Frontal cortex (tissue), 3 donors: ENCODE measurements at regions not wholly inside any gene's neighbourhood (a gene's known extent, or its start where the extent isn't known, plus 50 kb on each side); places are given as distances from the start of the nearest gene placed in this dataset.
A peak's percentile ranks its signal among the peaks of the same experiment; 100 is the strongest.
"Not testable (repeated sequence)": the region's sequence is repeated elsewhere in the genome, so short reads cannot be mapped to it uniquely, and the experiment has no call there.

Experiments used
- DNase-seq, 2 donors: peaks; one replicate each; pipeline ENCODE4 v3.0.0; 2012; ENCODE audit warnings: low spot score in 2 of 2
- FAIRE-seq: peaks from 2 replicates; lab custom pipeline; 2012; peaks lifted over from hg19 to GRCh38; lab: Jason Lieb, UNC
- donor health status: control.
- donor health status: control.
- donor health status: control.

DNA sequence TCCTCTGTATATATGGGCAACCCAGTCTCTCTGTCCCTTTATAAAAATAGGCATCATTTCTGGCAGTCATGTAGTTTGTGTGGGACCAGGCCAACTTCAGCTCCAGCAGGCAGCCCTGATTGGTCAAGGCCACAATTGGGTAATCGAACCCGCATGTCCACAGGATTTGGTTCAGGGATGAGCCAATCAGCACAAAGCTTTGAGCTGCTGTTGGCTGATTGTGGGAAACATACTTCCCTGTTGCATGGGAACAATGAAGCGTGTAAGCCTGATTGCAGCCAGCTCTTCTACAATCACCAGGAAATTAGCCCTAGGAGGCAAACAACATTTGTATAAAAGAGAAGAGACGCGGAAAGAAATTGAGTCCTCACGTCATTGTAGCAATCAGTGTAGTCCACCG lies 328.6 kb downstream of the PCNX1 start:
- DNase-seq, result peak; percentile 34 to 43

DNA sequence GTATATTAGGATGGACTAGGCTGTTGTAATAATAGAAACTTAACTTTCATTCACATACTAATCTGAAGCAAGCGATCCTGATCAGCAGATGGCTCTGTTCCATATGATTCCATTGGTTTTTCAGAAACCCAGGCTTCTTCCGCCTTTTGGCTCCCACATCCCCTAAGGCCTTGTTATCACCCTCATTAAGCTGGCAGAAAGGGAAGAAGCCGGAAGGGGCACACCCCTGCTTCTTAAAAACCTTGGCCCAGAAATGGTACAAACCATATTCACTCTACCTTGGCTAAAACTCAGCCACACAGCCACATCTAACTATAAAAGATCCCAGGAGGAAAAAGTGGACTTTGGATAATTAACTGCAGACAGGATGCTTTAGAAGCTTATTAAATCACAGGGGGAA lies 329.2 kb downstream of the PCNX1 start:
- no peak for DNase-seq
- FAIRE-seq, result no peak

More for the DNA sequence above, 328.6 kb downstream of the PCNX1 start:
- FAIRE-seq, result no peak

DNA sequence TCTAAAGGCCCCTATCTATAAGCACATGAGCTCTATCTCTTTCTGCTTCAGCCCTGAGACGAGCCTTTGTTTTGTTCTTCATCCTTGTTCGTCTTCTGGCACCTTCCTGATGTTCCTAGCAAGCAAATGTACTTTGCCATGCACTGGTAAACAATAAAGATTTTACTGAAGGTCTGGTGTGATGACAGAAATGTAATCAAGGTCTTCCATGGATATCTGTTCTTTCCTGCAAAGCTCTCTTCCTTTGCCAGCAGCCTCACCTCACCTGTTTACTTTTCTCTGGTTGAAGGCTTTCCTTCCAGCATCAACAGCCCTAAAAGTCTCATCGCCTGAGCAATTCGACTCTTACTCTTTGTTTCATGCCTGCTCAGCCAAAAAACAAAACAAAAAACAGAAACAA lies 330.3 kb downstream of the PCNX1 start:
- FAIRE-seq (no peak), DNase-seq (no peak)

- DNase-seq, result no peak
- FAIRE-seq, result no peak
These were observed 331.6 kb downstream of the PCNX1 start for GRCh38 chr14:71238835-71239234.

DNA sequence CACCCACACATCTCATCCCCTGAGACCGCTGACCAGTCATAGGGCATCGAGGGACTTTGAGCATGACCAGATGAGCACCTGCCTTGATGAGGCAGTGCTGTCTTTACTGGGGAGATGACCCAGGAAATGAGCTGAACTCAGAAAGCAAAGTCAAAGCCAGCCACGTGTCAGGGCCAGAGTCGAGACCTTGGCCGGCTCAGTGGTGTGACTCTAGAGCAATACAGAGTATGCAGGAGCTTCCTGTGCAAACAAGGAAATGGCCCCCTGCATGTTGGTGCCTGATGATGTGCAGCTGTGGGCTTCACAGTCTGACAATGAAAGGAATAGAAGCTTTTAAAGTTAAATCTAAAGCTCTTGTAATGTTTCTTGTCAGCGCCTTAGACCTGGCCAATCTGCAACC lies 332.9 kb downstream of the PCNX1 start:
- FAIRE-seq, result no peak
- no peak for DNase-seq

DNA sequence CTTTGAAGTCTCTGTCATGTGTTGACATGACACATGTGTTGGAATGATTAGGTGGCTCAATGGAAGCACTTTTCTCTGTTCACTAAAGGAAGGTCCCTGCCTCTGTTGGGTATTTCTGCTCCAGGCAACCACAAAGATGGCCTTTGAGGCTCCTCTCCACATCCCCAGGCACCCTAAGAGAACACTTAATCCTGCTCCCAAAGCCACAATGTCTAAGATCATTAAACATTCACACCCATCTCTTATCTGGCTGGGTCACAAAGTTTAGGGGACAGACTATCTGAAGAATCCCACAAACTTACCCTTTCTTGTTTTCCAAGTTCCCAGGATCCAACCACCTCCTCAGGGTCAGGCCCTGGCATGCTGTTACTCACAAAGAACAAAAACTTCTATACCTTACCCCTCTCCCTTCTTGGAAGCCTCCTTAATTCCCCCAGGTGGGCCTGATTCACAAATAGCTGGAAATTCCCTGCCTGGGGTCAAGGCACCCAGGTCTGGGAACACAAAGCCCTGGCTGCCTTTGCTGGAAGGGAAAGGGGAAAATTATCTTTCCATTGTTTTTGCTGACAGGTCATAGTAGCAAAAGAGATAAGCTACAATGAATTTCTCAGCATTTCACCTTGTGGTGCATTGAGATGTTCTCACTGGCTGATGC lies 333.7 kb downstream of the PCNX1 start:
- FAIRE-seq (no peak), DNase-seq (no peak)

DNA sequence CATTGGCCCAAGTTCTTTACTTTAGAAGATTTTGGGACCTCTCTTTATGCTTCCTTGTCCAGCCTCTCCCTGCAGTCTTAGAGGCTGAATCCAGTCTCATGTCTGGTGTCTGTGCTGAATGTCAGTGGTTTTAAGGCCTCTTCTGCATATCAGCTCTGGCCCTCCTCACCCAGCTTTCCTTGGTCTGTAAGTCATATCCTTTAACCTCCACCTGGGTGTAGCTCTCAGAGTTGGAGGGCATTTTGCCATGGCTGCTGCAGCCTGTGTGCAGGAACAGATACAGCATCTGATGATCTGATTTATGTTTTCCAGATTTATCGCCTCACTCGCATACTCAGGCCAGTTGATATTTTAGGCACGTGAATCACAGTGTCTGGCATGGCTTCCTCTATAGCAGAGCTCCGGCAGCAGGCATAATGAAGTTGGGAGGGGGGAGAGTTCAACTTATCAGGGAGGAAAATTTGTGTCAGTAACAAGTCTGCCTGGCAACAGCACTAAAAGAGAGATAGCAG lies 335.0 kb downstream of the PCNX1 start:
- DNase-seq, result no peak
- FAIRE-seq, result no peak

DNA sequence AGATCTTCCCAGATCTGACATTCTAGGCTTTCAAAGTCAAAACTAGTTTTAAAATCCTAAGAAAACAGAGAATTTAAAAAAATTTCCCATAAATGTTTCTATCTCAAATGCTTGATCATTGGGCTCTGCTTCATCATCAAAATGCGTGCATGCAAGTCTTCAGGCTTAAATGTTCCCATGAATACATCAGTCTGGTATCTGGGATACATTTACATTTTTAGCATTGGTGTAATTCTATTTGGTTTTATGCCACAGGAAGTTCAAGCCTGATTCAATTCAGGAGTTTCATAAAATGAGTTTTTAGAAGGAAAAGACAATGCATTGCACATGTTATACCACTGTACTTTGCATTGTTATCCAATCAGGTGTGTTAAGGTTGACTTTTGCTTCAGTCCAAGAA lies 336.4 kb downstream of the PCNX1 start:
- DNase-seq, result no peak

GRCh38 chr14:71244341-71244740 lies 337.1 kb downstream of the PCNX1 start:
- FAIRE-seq (no peak), DNase-seq (no peak)

More for the DNA sequence above, 336.4 kb downstream of the PCNX1 start:
- FAIRE-seq, result no peak

- no peak for FAIRE-seq
- no peak for DNase-seq
These were observed 338.6 kb downstream of the PCNX1 start for GRCh38 chr14:71245659-71246361.

GRCh38 chr14:71246539-71246938 lies 339.3 kb downstream of the PCNX1 start:
- no peak for FAIRE-seq

GRCh38 chr14:71247106-71247505 lies 339.8 kb downstream of the PCNX1 start:
- DNase-seq (no peak), FAIRE-seq (no peak)

More at GRCh38 chr14:71246539-71246938, 339.3 kb downstream of the PCNX1 start:
- DNase-seq, result no peak

DNA sequence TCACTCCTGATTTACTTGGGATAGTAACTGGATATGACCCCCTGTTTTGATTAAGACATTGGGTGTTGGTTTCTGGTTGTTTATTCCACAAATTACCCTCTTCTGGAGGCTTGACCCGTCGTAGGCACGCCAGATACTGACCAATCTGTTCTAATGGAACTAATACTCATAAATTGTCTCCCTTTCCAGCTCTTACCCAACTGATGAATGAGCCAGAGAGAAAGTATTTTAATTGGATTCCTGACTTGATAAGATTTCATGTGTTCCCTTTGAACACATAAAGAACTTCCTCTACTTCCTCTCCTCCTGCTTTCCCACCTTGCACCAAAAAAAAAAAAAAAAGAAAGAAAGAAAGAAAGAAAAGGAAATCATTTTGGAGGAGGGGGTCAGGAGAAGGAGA lies 340.9 kb downstream of the PCNX1 start:
- FAIRE-seq, result no peak

GRCh38 chr14:71250347-71250746 lies 343.1 kb downstream of the PCNX1 start:
- DNase-seq (no peak), FAIRE-seq (no peak)

More for the DNA sequence above, 340.9 kb downstream of the PCNX1 start:
- no peak for DNase-seq

DNA sequence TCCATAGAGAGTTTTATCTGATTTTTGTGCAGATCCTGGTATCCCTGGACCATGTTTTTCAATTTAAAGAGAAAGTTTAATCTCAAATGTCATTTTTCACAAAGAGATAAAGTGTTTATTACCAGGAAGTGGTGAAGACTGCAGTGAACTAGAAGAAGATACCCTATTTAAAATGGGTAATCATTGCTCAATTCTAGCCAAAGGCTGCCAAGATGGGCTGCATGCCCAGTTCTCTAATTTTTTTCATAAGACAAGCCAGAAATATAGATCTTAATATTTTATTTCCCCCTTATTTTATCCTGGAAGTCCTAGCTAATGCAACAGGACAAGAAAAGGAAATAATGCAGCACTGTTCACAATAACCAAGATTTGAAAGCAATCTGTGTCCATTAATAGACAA lies 343.5 kb downstream of the PCNX1 start:
- DNase-seq (no peak), FAIRE-seq (no peak)

- DNase-seq, FAIRE-seq: not testable (repeated sequence)
These were observed 346.9 kb downstream of the PCNX1 start for GRCh38 chr14:71254091-71254719.

GRCh38 chr14:71261206-71261605 lies 353.9 kb downstream of the PCNX1 start:
- DNase-seq, result no peak
- no peak for FAIRE-seq

- DNase-seq (no peak), FAIRE-seq (no peak)
These were observed 355.2 kb downstream of the PCNX1 start for GRCh38 chr14:71262441-71262840.

DNA sequence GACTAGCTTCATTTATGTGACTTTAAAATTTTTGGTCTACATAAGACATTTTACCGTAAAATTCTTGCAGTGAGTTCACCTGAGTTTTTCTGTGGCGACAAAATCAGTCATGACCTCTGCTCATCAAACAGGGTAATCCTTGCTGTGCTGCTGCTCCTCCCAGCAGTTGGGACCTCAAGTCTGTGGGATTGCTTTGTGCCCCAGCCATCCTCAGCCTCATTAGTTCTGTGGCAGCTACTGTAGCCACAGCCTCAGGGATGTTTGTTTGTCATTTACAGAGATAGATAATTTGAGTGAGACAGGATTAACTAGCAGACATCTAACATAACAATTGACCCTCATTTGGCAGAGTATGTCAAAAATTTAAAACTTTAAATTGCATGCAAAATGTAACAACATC lies 357.0 kb downstream of the PCNX1 start:
- no peak for FAIRE-seq
- no peak for DNase-seq

GRCh38 chr14:71267007-71267513 lies 359.8 kb downstream of the PCNX1 start:
- FAIRE-seq, result no peak
- no peak for DNase-seq

DNA sequence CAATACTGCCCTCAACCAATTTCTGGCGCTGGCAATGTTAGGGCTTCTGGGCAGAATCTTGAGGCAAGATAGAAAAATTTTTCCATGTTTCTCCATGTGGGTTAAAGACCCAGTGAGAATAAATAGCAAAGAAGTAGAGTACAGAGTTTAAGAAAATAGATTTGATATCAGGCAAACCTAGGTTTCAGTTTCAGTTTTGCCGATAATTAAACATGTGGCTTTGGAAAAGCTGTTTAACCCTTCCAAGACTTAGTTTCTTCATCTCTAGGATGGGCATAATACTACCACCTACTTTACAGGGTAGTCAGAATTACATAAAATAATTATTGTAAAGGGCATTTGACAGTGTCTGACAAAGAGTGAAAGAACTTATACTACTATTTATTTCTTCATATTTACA lies 360.4 kb downstream of the PCNX1 start:
- FAIRE-seq (no peak), DNase-seq (no peak)
